ENCODE measurements at regions not wholly inside any gene's neighbourhood (a gene's known extent, or its start where the extent isn't known, plus 50 kb on each side); places are given as distances from the start of the nearest gene placed in this dataset.

DNA sequence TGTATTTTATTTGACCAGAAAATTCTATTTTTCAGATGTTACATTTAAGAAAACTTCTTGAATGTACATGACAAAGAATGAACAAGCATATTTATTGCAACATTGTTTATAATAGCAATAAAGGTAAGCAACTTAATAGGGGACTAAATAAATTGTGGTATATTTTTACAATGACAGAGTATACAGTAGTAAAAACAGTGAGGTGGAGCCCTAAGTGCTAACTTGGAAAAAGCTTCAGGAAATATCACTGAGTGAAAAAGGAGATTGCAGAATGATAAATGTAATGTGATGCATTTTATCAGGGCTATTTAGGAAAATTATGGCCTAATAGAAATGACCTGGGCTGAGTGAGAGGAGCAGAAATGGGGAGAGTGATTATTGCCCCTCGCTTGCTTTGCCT is 56.5 kb upstream of the SEMA6A start:
- no peak for DNase-seq (ENCODE audit: low spot score)
- no peaks in the 10 kb centered on the region for H3K79me2 ChIP-seq (ENCODE audit: insufficient read depth, low read depth, low read length)
- POLR2A ChIA-PET, result interaction anchor here (1.1 kb wide), 1 partner anchor 9 kb away, joined by 3 read pairs; no protein-coding TSS in a partner anchor
- TF ChIP-seq, protein P1, sequence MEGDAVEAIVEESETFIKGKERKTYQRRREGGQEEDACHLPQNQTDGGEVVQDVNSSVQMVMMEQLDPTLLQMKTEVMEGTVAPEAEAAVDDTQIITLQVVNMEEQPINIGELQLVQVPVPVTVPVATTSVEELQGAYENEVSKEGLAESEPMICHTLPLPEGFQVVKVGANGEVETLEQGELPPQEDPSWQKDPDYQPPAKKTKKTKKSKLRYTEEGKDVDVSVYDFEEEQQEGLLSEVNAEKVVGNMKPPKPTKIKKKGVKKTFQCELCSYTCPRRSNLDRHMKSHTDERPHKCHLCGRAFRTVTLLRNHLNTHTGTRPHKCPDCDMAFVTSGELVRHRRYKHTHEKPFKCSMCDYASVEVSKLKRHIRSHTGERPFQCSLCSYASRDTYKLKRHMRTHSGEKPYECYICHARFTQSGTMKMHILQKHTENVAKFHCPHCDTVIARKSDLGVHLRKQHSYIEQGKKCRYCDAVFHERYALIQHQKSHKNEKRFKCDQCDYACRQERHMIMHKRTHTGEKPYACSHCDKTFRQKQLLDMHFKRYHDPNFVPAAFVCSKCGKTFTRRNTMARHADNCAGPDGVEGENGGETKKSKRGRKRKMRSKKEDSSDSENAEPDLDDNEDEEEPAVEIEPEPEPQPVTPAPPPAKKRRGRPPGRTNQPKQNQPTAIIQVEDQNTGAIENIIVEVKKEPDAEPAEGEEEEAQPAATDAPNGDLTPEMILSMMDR (conservative IDR thresholded peaks at IDR 0.05; ENCODE audit: low read length), result no peak
- no peak for TF ChIP-seq EZH2phosphoT487 (IDR thresholded peaks at IDR 0.05; ENCODE audit: borderline replicate concordance, low read depth, low read length)
- no peak overlapping the region for H2AFZ ChIP-seq (ENCODE audit: low read length)
- H3K4me3 ChIP-seq (ENCODE audit: low read depth, low read length, poor library complexity, severe bottlenecking), result no peak overlapping the region
- BruUV-seq (replicated peaks), result no TSS peak
- no peaks in the 10 kb centered on the region for H4K20me1 ChIP-seq (ENCODE audit: insufficient read depth, low read length)
- H3K36me3 ChIP-seq (ENCODE audit: insufficient read depth, low read length), result no peaks in the 10 kb centered on the region
- H3K9me2 ChIP-seq (ENCODE audit: insufficient read depth, low read length), result no peaks in the 10 kb centered on the region
- H3K4me2 ChIP-seq (ENCODE audit: low read length), result no peak overlapping the region
- no peak overlapping the region for H3K27ac ChIP-seq (ENCODE audit: low read depth, low read length, poor library complexity, severe bottlenecking)
- CTCF ChIA-PET (ENCODE audit: unreplicated experiment), result no interaction called here
- H3K9me3 ChIP-seq (ENCODE audit: low read length), result no peaks in the 10 kb centered on the region
- intact Hi-C loops (cut with micrococcal nuclease; ENCODE audit: unreplicated experiment), result no loop called here
- no peaks in the 10 kb centered on the region for H3K4me1 ChIP-seq (ENCODE audit: insufficient read depth, low read length, poor library complexity, severe bottlenecking)

DNA sequence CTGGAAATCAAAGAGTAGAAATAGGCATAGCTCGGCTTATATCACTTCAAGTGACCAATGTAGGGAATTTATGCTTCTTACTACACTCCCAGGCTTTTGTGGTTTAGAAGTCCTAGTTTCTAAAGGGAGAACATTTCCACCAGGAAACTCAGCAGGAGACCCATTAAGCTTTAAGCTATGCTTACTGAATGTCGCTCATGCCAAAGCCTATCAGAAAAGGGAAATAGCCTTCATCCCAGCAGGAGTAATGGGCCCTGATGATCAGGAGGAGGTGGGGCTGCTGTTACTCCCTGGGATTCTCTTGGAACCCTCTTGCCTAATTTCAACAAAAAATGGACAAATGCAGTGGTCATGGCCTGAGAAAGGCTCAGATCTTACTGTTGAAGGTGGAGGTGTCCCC is 54.5 kb upstream of the SEMA6A start:
- Histone ChIP-seq H3K36me3 (ENCODE audit: insufficient read depth, low read length) (no peaks in the 10 kb centered on the region), H3K9me3 (ENCODE audit: low read length) (no peaks in the 10 kb centered on the region), H2AFZ (ENCODE audit: low read length) (no peak overlapping the region), H3K4me1 (ENCODE audit: insufficient read depth, low read length, poor library complexity, severe bottlenecking) (no peaks in the 10 kb centered on the region), H3K4me2 (ENCODE audit: low read length) (no peak overlapping the region), H3K27ac (ENCODE audit: low read depth, low read length, poor library complexity, severe bottlenecking) (no peak overlapping the region), H3K4me3 (ENCODE audit: low read depth, low read length, poor library complexity, severe bottlenecking) (no peak overlapping the region), H3K9me2 (ENCODE audit: insufficient read depth, low read length) (no peaks in the 10 kb centered on the region), H4K20me1 (ENCODE audit: insufficient read depth, low read length) (no peaks in the 10 kb centered on the region), H3K79me2 (ENCODE audit: insufficient read depth, low read depth, low read length) (no peaks in the 10 kb centered on the region)
- ChIA-PET POLR2A (no interaction called here), CTCF (ENCODE audit: unreplicated experiment) (no interaction called here)
- intact Hi-C loops (cut with micrococcal nuclease; ENCODE audit: unreplicated experiment), result no loop called here
- TF ChIP-seq, protein P1 (conservative IDR thresholded peaks at IDR 0.05; ENCODE audit: low read length), result no peak
- TF ChIP-seq EZH2phosphoT487 (IDR thresholded peaks at IDR 0.05; ENCODE audit: borderline replicate concordance, low read depth, low read length), result no peak
- DNase-seq (ENCODE audit: low spot score), result no peak
- BruUV-seq (replicated peaks), result no TSS peak

DNA sequence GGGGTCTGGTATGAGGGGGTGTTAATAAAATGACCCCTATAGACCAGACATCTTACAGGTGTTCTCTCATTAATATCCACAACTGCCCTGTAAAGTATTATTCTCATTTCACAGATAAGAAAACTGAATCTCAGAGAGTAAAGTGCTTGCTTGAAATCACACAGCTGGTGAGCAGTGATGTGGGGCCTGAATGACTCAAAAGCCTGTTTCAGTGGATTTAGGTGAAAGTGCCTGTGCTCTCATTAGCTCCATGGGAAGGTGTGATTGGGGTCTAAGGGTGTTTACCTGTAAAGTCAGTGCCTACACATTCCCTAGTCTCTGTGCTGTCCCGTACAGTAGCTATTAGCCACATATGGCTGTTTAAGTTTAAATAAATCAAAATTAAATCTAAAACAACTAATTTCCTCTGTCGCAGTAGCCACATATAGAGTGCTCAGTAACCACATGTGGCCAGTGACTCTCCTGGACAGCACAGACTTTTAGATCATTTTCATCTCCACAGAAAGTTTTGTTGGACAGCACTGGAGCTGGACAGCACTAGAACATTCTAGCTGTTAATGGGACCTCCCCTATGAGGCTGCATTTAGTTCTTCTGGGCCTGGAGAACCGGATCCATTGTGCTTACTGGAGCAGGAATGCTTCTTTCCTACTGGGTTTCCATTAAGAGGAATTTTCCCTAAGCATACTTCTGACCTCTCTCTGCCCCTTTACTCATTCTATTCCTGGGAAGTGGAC is 52.5 kb upstream of the SEMA6A start:
- Histone ChIP-seq H4K20me1 (ENCODE audit: insufficient read depth, low read length) (no peaks in the 10 kb centered on the region), H3K4me2 (ENCODE audit: low read length) (no peak overlapping the region), H3K27ac (ENCODE audit: low read depth, low read length, poor library complexity, severe bottlenecking) (no peak overlapping the region), H3K9me2 (ENCODE audit: insufficient read depth, low read length) (no peaks in the 10 kb centered on the region), H3K4me1 (ENCODE audit: insufficient read depth, low read length, poor library complexity, severe bottlenecking) (no peaks in the 10 kb centered on the region), H3K36me3 (ENCODE audit: insufficient read depth, low read length) (no peaks in the 10 kb centered on the region), H3K79me2 (ENCODE audit: insufficient read depth, low read depth, low read length) (no peaks in the 10 kb centered on the region), H3K9me3 (ENCODE audit: low read length) (no peaks in the 10 kb centered on the region), H3K4me3 (ENCODE audit: low read depth, low read length, poor library complexity, severe bottlenecking) (no peak overlapping the region), H2AFZ (ENCODE audit: low read length) (no peak overlapping the region)
- TF ChIP-seq, protein P1 (conservative IDR thresholded peaks at IDR 0.05; ENCODE audit: low read length), result no peak
- CTCF ChIA-PET (ENCODE audit: unreplicated experiment), result no interaction called here
- POLR2A ChIA-PET, result interaction anchor here (1.1 kb wide), 1 partner anchor 26 kb away, joined by 3 read pairs; no protein-coding TSS in a partner anchor
- intact Hi-C loops (cut with micrococcal nuclease; ENCODE audit: unreplicated experiment), result no loop called here
- DNase-seq (ENCODE audit: low spot score), result no peak
- BruUV-seq (replicated peaks), result no TSS peak
